ENCODE measurements at regions not wholly inside any gene's neighbourhood (a gene's known extent, or its start where the extent isn't known, plus 50 kb on each side); places are given as distances from the start of the nearest gene placed in this dataset.
A peak's percentile ranks its signal among the peaks of the same experiment; 100 is the strongest.

DNA sequence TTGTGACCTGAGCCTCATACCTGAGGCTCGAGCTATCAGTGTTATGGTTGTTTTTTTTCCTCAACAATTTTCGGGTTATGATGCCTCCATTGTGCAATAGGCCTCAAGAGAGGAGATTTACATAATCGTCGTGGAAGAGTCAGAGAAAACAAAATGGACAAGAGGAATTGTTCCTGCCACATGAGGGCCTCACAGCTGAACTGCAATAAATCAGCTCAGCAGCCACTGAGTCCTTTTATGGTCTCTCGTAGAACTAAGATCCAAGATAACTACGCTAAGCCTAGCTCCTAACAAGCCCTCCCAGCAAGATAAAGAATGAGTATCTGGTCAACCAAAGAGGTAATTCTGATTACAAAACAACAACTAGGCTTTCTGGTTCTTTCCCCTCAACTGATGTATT, 336.8 kb downstream of the WDR11 start:
- peak; percentile 13 to 69 for DNase-seq

DNA sequence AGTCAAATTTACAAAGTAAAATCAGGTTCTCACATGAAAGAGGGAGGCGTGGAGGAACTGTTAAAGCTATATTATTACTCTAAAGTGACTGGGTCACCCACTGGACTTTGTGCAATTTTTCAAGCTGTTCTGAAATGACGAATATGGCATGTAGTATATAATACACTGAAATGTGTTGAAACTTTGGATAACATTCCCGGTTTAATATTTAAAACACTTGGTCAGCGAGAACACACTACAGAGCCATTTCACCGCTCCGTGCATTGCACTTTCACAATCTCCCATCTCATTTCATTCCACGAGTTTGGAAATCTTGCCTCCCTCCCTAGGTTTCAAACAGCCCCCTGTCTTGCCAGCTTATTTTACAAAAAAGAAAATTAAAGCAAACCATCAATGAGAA, 337.9 kb downstream of the WDR11 start:
- DNase-seq: no peak

DNA sequence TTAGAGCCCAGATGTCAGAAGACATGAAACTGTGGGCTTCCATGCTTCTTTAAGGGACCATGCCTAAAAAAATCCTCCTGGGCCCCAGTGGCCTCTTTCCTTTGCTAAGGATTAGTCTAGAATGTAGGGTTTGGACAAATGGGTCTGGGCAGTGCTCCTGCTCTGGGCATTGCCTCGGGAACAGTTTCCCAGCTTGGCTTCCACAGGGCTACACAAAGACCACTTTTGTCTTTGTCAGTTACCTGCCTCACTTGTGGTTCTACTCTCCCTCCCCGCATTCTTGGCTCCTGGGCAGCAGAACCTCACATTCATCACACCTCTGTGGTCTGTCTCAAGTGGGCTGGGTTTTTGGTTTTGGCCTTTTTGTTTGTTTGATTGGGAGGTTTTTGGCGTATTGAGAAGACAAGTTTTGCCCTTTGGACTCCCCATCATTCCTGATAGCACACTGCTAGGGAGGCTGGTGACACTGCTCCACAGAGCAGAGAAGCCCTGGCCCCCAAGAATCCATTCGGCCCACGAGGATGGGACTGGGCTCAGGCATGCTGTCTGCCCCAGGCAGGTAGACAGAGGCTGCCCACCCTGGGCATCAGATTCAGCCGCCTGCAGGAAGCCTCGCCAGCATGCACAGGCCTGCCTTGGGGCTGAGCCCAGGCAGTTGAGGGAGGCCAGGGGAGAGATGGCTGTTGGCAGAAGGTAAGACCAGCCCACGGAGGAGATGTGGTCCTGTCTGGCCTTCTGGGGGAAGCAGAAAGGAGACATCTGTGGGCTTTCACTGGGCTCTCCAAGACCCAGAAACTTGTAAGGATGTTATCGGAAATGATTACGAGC, 343.7 kb downstream of the WDR11 start:
- no peak for DNase-seq

DNA sequence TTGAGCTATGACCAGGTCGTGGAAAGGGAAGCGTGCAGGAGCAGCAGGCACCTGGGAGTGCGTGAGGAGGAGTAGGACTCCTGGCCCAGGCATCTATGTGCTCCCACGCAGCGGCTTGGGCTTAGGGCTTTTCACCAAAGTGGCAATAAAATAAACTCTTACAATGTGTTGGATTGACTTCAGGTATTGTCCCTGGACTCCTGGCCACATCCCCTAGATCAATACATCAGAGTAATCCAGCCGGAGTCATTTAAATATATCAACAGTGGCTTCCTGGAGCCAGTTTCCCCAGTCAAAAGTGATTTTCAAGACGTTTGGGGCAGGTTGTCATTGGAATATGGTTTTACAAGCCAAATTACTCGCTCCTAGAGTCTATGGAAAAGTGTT, 344.4 kb downstream of the WDR11 start:
- DNase-seq: no peak

DNA sequence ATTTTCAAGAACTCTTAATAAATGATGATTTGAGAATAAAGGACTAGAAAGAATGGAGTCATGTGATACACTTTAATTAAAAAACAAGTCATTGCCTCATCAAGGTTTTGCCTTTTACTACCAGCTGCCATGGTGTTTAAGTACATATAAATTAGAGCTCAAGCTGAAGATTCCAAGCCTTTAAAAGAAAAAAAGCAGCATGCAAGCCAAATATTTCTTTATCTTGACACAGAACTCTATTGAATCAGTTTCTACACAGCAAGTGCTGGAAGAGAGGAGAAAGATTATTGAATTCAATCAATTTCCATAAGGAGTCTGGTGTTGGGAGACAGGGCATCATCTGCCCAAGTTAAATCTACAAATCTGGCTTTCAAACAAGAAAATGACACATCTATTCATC, 347.9 kb downstream of the WDR11 start:
- DNase-seq: no peak

DNA sequence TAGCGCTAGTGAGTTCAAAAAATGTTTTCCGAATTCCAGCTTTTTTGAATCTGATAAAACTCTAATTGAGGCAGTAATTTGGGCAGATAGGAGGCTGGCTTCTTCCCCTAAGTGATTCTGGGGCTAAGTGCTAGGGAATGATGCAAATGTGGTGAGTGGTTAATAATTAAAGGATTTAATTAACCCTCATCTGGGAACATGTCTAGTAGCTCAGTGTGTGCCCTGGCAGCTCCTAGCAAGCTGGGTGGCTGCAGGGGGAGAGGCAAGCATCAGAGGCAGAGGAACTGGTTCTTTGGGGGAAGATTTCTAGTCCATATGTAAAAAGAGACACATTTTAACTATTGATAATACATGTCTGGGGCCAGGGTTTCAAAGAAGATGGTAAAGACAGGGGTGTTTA, 354.5 kb downstream of the WDR11 start:
- DNase-seq: no peak

DNA sequence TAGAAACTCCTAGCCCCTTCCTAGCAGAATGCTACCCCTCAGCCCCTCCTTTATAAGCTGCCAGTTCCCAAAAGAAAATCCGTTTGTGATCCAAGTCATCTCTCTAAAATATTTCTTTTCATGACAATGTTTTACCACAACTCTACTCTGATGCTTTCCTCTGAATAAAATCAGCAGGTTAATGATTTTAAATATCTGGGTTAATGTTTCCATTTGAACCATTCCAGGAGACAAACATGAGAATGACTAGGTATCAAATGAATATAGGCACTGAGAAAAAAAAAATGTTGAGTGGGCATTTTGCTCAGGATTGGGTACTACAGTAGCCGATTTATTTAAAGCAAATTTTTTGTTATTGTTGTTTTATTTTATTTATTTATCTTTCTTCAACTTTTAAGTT, 360.3 kb downstream of the WDR11 start:
- no peak for DNase-seq

DNA sequence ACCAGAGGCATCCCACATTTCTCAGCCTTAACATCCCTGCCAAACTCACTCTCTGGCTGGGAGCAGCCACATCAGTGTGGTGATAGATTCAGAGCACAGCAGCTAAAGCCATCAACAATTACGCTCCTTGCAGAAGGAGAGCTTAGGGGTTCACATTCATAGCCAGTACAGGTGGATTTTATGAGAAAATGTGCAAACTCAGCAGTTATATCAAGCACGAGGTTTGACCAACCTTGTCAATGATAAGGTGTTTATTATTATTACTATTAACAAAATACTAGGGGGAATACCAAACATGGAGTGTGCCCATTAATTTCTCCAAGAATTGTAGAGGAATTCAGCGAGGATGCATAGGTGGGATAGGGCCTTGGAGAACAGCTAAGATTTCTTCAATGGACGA, 362.3 kb downstream of the WDR11 start:
- no peak for DNase-seq

DNA sequence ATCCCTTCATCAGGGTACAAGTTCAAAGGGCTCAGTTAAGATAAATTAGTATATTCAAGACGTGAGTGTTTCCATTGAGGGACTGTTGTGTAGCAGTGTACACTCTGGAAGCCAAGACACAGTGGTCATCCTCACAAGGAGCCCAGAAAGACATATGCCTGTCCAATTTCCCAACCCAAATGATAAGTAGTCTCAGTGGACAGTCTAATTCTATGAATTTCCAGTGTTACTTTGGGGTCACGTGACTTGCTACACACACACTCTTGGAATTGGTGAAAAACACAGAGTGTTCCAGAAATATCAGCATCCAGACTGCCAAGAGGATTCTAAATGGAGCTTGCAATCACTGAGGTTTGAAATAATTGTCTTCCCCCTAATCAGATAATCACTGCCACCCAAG, 365.1 kb downstream of the WDR11 start:
- no peak for DNase-seq

DNA sequence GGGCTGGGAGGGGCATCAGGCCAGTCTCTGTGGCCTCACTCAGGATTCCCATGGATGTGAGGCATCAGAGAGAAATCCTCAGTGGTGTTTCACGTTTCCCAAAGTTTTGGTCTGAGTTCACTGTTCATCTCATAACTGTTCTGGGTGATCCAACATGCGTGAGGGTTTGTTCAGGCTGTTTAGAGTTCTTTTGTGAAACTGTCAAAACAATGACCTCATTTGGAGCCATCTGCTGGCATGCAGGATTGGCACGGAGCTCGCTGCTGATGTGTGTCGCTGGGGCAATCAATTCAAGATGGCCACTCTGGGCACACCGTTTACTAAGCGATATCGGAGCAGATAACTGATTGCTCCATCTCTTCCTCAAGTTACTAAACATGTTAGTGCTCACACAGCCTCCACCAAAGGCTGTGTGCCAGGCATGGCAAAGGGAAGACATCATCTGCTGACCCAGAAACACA, 365.6 kb downstream of the WDR11 start:
- DNase-seq: peak; percentile 69 to 79

DNA sequence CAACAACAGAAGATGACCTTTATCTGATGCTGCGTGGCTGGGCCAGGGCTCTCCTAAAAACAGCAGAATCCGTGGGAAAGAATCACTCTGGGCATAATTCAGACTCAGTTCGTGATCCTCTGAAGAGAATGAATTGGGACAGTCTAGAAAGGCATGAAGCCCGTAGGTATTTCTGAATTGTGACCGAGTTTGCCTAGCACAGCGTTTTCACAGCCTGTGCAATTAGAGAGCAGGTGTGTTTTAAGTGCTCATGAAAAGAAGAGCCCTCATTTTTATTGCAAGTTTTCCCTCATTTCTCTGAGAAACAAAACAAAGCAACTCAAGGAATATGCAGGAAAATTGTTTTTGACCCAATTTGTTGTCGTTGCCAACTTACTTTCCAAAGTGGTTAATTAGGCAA, 366.2 kb downstream of the WDR11 start:
- no peak for DNase-seq

DNA sequence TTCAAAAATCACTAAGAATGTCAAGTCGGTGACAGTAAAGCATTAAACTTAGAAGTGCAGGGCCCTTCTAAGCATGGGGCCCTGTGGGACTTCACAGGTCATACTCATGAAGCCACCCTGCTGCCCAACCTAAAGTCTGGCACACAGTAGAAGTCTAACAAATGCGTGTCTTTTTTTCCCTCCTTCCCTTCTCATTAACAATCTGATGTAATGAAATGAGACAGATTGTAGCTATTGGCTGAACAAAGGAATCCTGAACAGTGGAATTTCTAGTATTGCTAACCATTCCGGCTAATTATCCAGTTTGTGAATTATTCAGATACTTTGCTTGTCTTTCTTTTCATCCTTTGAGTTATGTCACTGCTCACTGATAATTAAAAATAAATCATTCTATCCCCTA, 369.9 kb downstream of the WDR11 start:
- peak in 1 of 2 donors; percentile 49 for DNase-seq

DNA sequence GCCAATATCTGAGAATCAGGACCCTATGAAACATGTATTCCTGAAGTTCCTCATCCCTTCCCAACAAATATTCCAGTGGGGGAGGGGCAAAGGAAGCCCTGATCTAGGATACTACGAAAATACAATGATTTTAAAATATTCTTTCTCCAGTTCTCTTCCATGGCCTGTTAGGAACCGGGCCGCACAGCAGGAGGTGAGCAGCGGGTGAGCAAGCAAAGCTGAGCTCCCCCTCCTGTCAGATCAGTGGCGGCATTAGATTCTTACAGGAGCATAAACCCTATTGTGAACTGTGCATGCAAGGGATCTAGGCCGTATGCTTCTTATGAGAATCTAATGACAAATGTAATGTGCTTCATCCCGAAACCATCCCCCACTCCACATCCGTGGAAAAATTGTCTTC, 370.8 kb downstream of the WDR11 start:
- no peak for DNase-seq

DNA sequence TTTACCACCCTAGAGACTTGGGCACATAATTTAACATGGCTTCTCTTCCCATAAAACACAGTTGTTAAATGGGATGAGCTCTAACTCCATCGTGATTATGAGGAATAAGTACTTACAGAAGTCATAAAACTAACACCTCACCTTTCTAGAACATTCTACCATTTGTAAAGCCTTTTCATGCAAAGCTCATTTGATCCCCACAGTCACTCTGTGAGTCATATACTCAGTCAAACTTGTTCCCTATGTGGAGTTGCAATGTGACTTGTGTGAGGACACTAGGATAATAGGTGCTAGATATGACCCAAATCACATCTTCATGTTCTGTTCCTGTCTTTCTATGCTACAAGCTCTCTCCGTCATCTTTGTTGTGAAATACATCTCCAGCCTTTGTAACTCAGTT, 371.7 kb downstream of the WDR11 start:
- no peak for DNase-seq

DNA sequence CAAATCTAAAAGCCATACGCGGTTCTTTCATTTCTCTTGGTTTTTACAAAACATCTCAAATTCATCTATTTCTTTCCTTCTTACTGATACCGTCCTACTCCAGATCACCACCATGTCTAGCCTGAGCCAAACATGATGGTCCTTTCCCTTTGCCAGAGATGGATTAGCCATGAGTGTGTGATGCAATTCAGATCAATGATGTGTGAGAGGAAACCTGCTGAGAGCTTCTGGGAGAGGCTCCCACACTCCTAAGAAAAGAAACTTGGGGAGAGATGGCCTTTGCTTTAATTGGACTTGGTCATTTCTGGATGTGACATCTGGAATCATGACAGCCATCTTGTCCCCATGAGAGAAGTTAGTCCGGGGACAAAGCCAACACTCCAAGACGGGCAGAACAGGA, 367.2 kb downstream of the FGFR2 start:
- no peak for DNase-seq

DNA sequence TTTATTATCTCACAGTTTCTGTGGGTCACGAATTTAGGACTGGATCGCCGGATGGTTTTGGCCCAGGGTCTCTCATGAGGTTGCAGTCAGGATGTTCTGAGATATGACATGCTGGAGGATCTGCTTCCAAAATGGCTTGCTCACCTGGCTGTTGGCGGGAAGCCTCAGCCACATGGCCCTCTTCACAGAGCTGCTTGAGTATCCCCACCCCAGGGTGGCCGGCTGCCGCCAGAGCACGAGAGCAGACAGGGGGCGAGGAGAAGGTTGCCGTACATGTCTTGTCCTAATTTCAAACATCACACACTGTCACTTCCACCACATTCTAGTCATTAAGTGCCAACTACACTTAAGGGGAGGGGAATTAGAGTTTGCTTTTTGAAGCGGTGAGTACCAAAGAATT, 365.8 kb downstream of the FGFR2 start:
- no peak for DNase-seq

DNA sequence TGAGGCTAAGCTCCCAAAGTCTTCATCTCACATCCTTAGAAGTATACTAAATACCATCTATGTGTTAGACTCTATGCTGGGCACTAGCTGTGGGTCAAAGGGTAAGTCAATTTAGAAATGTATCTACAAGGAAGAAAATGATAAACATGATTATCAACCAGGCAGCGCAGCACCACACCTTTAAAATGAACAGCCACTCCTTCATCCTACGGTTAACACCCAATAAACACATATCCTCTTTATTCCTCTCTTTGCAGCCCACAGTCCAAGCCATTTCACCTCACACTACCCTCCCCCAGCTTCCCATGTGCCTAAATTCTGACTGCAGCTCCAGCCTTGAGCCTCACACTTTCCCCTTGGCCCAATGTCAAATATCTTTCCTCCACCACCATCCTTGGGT, 362.6 kb downstream of the FGFR2 start:
- DNase-seq: no peak

DNA sequence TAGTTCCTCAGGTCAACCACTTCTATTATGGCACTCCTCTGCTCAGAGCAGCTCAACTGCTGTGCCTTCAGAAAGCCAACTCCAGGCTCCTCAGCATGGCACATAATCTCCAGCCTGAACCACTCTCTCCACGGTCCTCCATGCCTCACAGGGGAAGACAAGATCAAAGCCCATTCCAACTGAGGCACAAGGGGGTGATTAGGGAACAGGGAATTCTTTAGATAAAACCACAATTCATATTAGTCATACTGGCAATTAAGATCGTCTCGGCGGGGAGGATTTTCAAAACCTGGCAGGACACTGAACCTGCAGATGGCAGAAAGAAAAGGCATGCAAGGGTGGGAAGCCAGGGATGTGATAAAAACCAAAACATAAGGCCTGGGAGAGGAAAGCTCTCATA, 361.6 kb downstream of the FGFR2 start:
- no peak for DNase-seq

DNA sequence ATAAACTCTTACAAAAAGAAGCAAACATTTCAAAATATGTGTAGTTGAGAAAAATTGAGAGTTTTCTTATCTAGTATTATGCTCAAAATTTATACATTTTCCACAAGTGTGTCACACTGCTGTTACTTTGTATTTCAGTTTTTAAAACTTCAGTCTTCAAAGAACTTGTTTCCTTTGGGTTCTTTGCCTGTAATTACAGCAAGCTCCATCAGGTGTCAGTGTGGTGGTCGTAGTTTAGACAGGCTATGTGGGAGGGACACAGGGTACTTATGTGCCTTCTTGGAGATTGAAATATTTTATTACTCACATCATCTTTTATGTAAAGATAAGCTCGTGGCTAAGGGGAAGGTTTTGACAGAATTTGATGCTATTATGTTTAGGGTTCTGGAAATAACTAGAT, 360.5 kb downstream of the FGFR2 start:
- DNase-seq: no peak

DNA sequence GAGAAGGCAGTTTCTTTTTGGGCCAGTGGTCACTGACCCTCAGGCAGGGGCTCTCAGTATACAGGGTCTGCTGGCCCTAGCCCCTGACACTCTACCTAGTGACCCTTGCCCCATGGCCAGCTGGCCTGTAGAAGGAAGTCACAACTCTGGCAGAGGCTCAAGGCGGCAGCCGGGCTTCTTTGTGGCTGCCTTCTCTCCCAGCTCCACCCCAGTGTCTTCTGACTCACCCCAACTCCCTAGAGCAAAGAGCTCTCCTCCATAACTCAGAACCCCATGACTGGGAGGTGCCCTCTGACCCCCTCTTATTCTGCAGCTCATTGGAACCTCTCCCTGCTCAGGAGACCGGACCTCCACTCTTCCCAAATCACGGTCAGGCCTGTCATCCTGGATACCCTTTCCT, 358.2 kb downstream of the FGFR2 start:
- no peak for DNase-seq

DNA sequence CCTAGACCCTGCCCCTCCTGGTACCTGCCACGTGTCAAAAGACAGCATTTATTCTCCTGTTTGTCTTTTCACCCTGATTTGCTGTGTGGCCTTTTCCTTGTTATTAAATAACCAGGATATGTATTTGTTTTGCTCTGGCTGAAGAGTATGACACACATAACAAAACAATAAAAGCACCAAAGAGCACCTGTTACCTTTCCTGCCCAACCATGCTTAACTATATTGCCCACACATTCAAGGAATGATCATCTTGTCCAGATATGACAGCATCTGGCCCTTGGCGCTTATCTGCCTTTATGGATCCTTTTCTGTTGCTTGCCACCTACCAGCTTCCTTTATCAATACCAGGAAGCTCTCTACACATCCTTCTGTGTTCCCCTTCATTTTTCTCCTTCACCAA, 357.7 kb downstream of the FGFR2 start:
- DNase-seq: no peak

DNA sequence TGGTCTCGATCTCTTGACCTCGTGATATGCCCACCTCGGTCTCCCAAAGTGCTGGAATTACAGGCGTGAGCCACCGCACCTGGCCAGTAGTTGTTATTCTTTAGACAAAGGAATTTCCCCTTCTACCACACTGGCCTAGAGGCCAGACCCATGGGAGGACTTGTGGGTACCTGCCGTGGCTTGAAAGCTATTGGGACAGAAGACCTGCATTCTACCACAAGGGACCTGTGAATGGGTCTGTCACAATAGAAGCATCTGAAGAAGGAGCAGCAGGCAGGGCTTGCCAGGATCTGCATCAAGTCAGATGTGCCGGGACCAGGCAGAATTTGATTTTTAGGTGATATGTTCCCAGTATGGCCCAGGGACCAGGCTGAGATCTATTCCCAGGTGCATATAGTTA, 356.9 kb downstream of the FGFR2 start:
- no peak for DNase-seq

DNA sequence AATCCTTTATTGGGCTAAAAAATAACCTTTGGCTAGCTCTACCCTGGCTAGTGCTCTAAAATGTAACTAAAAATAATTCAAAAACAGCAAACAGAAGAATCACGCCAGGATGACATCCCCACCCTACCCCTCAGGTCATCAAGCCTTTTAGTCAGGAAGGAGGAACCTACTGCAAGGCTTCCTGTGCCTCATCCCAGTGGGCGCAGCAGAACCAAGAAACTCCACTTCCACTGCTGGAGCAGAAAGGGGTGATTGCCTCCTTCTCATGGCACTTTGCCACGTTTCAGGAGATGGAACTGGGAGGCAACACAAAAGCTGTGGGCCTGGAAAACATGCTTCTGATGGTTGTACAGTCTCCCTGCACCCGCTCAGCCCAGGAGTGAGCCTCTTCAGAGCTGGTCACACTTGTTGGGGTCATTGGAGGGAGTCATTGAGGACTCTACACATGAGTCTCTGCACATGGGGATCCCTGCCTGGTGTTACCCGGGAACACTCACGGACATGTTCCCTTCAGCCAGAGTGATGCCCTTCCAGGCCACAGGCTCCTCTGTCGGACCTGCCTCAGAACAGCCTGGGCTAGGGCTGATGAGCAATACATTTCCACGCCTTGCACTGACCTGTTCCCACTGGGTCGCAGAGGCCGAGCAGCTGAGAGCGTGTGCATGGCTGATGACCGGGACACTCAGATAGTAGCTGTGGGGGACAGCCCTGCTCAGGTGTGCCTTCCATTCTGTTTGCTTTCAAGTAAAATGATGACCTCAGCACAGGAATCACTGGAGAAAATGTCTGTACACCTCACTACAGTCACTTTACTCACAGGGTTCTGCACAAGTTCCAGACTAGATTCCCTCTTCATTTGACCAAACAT, 355.3 kb downstream of the FGFR2 start:
- DNase-seq: no peak

DNA sequence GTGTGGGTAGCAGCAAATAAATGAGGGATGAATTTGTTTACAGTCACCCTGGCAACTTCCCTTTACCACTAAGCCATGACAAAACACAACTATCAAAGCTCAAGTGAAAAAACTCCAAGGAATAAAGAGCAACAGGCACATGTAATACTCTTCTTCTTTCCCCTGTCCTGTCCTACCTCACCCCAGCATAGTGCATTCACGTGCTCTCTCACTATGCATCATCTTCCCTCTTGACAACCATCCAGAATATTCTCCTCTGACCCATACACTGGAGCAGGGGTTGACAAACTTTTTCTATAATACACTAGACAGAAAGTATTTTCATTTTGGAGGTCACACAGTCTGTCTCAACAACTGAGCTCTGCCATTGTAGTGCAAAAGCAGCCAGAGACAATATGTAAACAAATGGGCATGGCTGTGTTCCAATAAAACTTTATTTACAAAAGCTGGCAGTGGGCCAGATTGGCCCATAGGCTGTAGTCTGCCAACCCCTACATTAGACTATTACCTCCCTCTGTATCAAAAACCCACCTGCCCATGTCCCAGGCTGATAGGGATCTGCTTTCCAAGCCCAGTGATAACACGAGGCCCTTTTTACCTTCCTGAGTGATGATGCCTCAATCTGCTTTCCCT, 354.5 kb downstream of the FGFR2 start:
- no peak for DNase-seq
